Neural cell (in vitro differentiated cells): ENCODE measurements at regions not wholly inside any gene's neighbourhood (a gene's known extent, or its start where the extent isn't known, plus 50 kb on each side); places are given as distances from the start of the nearest gene placed in this dataset.
"Not testable (repeated sequence)": the region's sequence is repeated elsewhere in the genome, so short reads cannot be mapped to it uniquely, and the experiment has no call there.

ENCODE experiments used
- H2AFZ ChIP-seq: fragments of 200-600, 300-800 bp; sonication (generic), shearing (Covaris generic); 2 replicates; pipeline ENCODE4 v1.6.0; 2014; ENCODE audit warnings: low read depth, mild to moderate bottlenecking, antibody characterized with exemption, low read length, moderate library complexity
- H3F3A ChIP-seq: fragments of 200-600 bp; shearing (Covaris generic); 2 replicates; pipeline ENCODE4 v1.6.1; 2016; ENCODE audit warnings: mild to moderate bottlenecking, moderate library complexity, mixed read lengths, antibody characterized with exemption, low read length; ENCODE audit not compliant: insufficient read depth, poor library complexity, severe bottlenecking
- H3K27ac ChIP-seq: fragments of 200-600, 300-800 bp; sonication (generic), shearing (Covaris generic); 2 replicates; pipeline ENCODE4 v1.5.1; 2014; ENCODE audit warnings: mild to moderate bottlenecking, low read length, moderate library complexity
- H3K27me3 ChIP-seq: fragments of 300-800, 200-600 bp; sonication (generic), shearing (Covaris generic); 2 replicates; pipeline ENCODE4 v1.6.0; 2014; ENCODE audit warnings: mild to moderate bottlenecking, low read depth, low read length, moderate library complexity; ENCODE audit not compliant: insufficient read depth
- H3K36me3 ChIP-seq: fragments of 300-800, 200-600 bp; sonication (generic), shearing (Covaris generic); 2 replicates; pipeline ENCODE4 v1.5.1; 2014; ENCODE audit warnings: mild to moderate bottlenecking, antibody characterized with exemption, low read length, moderate library complexity; ENCODE audit not compliant: insufficient read depth
- H3K4me2 ChIP-seq: fragments of 300-800, 200-600 bp; sonication (generic), shearing (Covaris generic); 2 replicates; pipeline ENCODE4 v1.6.0; 2014; ENCODE audit warnings: mild to moderate bottlenecking, low read length
- H3K4me3 ChIP-seq: fragments of 300-800, 200-600 bp; sonication (generic), shearing (Covaris generic); 2 replicates; pipeline ENCODE4 v1.5.1; 2014; ENCODE audit warnings: mild to moderate bottlenecking, low read length, moderate library complexity
- H3K79me2 ChIP-seq: fragments of 200-600 bp; shearing (Covaris generic); replicated peaks from 2 replicates; pipeline ENCODE4 v1.6.0; 2014; ENCODE audit warnings: mild to moderate bottlenecking, low read length, moderate library complexity; ENCODE audit not compliant: insufficient read depth
- H3K9ac ChIP-seq: fragments of 300-800, 200-600 bp; sonication (generic), shearing (Covaris generic); 2 replicates; pipeline ENCODE4 v1.6.1; 2016; ENCODE audit warnings: mild to moderate bottlenecking, low read length, mixed read lengths
- H3K9me2 ChIP-seq: fragments of 200-600 bp; shearing (Covaris generic); 2 replicates; pipeline ENCODE4 v1.6.1; 2016; ENCODE audit warnings: mild to moderate bottlenecking, low read length, mixed read lengths; ENCODE audit not compliant: insufficient read depth
- H3K9me3 ChIP-seq: fragments of 200-600, 300-800 bp; sonication (generic), shearing (Covaris generic); 2 replicates; pipeline ENCODE4 v1.6.1; 2016; ENCODE audit warnings: mild to moderate bottlenecking, mixed run types, low read length, moderate library complexity, mixed read lengths
- H4K20me1 ChIP-seq: fragments of 200-600 bp; shearing (Covaris generic); 2 replicates; pipeline ENCODE4 v1.6.1; 2016; ENCODE audit warnings: mild to moderate bottlenecking, mixed run types; ENCODE audit not compliant: insufficient read depth
- EP300 ChIP-seq: fragments of 450-650 bp; conservative IDR thresholded peaks from 2 replicates; pipeline ENCODE4 v1.6.1; 2014; ENCODE audit warnings: antibody characterized with exemption, mild to moderate bottlenecking, moderate library complexity; ENCODE audit not compliant: poor library complexity, severe bottlenecking
- EZH2 ChIP-seq: fragments of 200-600, 300-800 bp; shearing (Covaris generic), sonication (generic); IDR thresholded peaks from 2 replicates; pipeline ENCODE4 v1.6.1; 2014; ENCODE audit warnings: antibody characterized with exemption, low read length, borderline replicate concordance, mild to moderate bottlenecking; ENCODE audit not compliant: insufficient read depth, poor library complexity, severe bottlenecking
- MXI1 ChIP-seq: fragments of 450-650 bp; conservative IDR thresholded peaks from 2 replicates; pipeline ENCODE4 v1.6.1; 2014; ENCODE audit warnings: antibody characterized with exemption, mild to moderate bottlenecking; ENCODE audit not compliant: poor library complexity, severe bottlenecking
- POLR2AphosphoS5 ChIP-seq: IDR thresholded peaks from 2 replicates; pipeline ENCODE4 v1.6.1; 2012
- RAD21 ChIP-seq: fragments of 450-650 bp; conservative IDR thresholded peaks from 2 replicates; pipeline ENCODE4 v1.6.1; 2014; ENCODE audit warnings: antibody characterized with exemption, mild to moderate bottlenecking, moderate library complexity
- SMC3 ChIP-seq: fragments of 450-650 bp; conservative IDR thresholded peaks from 2 replicates; pipeline ENCODE4 v1.6.1; 2014; ENCODE audit warnings: antibody characterized with exemption, mild to moderate bottlenecking, moderate library complexity; ENCODE audit not compliant: poor library complexity
- TAF1 ChIP-seq: IDR thresholded peaks from 2 replicates; pipeline ENCODE4 v1.6.1; 2012; ENCODE audit warnings: low read depth
- TF ChIP-seq, protein P1 (sequence below): fragments of 450-650 bp; IDR thresholded peaks from 2 replicates; pipeline ENCODE4 v1.5.1; 2014; ENCODE audit warnings: antibody characterized with exemption, mild to moderate bottlenecking, moderate library complexity; ENCODE audit not compliant: poor library complexity, severe bottlenecking
- TF ChIP-seq, protein P2 (sequence below): IDR thresholded peaks from 2 replicates; pipeline ENCODE4 v1.6.1; 2012; ENCODE audit warnings: borderline replicate concordance

DNA sequence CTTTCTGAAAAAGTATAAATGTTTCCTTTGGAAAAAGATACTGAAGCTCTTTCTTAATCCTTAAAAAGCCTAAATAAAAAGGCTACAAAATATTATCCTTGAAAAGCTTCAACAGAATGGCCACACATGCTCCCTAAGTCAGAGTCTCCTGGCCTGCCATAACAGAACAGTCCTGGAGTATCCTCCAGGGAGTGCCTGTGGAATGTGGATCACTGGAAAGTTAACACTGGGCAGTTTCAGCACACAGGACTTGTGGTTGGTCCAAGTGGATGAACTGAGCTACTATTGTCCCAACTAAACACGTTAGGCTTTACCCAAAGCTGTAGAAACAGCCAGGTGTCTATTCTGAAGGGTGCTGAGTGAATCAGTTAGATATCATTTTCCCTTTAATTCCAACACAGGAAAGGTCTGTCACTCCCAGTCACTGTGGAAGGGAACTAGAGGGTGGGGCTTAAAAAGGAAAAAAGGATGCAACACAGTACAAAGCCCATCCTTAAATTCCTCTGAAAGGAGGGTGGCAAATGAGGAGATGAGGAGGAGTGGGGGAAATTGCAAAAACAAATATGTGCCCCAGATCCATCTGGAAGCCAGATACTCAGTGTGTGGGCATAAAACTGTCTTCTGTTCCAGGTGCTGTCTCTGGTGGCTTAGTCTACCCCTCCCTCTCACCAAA lies 196.3 kb upstream of the SPAG17 start:
- no peaks in the 10 kb centered on the region for H3F3A ChIP-seq
- H3K9ac ChIP-seq = no peak overlapping the region
- H3K4me2 ChIP-seq = no peak overlapping the region
- no peaks in the 10 kb centered on the region for H3K27me3 ChIP-seq
- no peaks in the 10 kb centered on the region for H4K20me1 ChIP-seq
- H3K36me3 ChIP-seq = no peaks in the 10 kb centered on the region
- no peak overlapping the region for H3K27ac ChIP-seq
- H3K9me3 ChIP-seq = no peaks in the 10 kb centered on the region
- TF ChIP-seq SMC3 = no peak
- no peak for TF ChIP-seq EP300
- TF ChIP-seq RAD21 = no peak
- no peak for TF ChIP-seq POLR2AphosphoS5
- TF ChIP-seq, protein P1, sequence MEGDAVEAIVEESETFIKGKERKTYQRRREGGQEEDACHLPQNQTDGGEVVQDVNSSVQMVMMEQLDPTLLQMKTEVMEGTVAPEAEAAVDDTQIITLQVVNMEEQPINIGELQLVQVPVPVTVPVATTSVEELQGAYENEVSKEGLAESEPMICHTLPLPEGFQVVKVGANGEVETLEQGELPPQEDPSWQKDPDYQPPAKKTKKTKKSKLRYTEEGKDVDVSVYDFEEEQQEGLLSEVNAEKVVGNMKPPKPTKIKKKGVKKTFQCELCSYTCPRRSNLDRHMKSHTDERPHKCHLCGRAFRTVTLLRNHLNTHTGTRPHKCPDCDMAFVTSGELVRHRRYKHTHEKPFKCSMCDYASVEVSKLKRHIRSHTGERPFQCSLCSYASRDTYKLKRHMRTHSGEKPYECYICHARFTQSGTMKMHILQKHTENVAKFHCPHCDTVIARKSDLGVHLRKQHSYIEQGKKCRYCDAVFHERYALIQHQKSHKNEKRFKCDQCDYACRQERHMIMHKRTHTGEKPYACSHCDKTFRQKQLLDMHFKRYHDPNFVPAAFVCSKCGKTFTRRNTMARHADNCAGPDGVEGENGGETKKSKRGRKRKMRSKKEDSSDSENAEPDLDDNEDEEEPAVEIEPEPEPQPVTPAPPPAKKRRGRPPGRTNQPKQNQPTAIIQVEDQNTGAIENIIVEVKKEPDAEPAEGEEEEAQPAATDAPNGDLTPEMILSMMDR = no peak
- no peak for TF ChIP-seq EZH2
- TF ChIP-seq, protein P2, sequence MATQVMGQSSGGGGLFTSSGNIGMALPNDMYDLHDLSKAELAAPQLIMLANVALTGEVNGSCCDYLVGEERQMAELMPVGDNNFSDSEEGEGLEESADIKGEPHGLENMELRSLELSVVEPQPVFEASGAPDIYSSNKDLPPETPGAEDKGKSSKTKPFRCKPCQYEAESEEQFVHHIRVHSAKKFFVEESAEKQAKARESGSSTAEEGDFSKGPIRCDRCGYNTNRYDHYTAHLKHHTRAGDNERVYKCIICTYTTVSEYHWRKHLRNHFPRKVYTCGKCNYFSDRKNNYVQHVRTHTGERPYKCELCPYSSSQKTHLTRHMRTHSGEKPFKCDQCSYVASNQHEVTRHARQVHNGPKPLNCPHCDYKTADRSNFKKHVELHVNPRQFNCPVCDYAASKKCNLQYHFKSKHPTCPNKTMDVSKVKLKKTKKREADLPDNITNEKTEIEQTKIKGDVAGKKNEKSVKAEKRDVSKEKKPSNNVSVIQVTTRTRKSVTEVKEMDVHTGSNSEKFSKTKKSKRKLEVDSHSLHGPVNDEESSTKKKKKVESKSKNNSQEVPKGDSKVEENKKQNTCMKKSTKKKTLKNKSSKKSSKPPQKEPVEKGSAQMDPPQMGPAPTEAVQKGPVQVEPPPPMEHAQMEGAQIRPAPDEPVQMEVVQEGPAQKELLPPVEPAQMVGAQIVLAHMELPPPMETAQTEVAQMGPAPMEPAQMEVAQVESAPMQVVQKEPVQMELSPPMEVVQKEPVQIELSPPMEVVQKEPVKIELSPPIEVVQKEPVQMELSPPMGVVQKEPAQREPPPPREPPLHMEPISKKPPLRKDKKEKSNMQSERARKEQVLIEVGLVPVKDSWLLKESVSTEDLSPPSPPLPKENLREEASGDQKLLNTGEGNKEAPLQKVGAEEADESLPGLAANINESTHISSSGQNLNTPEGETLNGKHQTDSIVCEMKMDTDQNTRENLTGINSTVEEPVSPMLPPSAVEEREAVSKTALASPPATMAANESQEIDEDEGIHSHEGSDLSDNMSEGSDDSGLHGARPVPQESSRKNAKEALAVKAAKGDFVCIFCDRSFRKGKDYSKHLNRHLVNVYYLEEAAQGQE = no peak
- TF ChIP-seq MXI1 = no peak
- TF ChIP-seq TAF1 = no peak
- no peaks in the 10 kb centered on the region for H3K79me2 ChIP-seq
- H3K9me2 ChIP-seq = no peaks in the 10 kb centered on the region
- H3K4me3 ChIP-seq = no peak overlapping the region
- no peak overlapping the region for H2AFZ ChIP-seq

DNA sequence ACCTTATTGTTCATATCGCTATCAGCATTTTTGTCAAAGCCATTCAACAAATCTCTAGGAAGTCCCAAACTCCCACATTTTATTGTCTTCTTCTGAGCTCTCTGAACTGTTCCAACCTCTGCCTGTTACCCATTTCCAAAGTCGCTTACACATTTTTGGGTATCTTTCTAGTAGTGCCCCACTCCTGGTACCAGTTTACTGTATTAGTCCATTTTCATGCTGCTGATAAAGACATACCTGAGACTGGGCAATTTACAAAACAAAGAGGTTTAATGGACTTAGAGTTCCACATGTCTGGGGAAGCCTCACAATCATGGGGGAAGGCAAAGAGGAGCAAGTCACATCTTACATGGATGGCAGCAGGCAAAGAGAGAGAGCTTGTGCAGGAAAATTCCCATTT lies 192.2 kb upstream of the SPAG17 start:
- H3K27me3 ChIP-seq, H3K9me3 ChIP-seq, H3K4me2 ChIP-seq, H3K27ac ChIP-seq, H4K20me1 ChIP-seq, H3K4me3 ChIP-seq, H2AFZ ChIP-seq, H3F3A ChIP-seq, H3K9me2 ChIP-seq, H3K79me2 ChIP-seq, H3K36me3 ChIP-seq, H3K9ac ChIP-seq: not testable (repeated sequence)

DNA sequence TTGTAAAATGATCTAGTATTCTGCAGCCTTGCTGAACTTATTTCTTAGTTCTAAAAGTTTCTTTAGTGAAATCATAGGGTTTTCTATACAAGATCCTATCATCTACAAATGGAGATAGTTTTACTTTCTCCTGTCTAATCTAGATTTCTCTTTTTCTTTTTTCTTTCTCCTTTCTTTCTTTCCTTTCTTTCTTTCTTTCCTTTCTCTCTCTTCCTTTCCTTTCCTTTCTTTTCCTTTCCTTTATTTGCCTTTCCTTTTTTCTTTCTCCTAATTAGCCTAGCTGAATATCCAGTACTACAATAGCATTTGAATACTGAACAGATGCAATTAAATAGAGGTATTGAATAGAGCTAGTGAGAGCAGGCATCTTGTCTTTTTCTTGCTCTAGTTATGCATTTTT lies 186.6 kb upstream of the SPAG17 start:
- Histone ChIP-seq H2AFZ (no peak overlapping the region), H3K79me2 (no peaks in the 10 kb centered on the region), H4K20me1 (no peaks in the 10 kb centered on the region), H3K27me3 (no peaks in the 10 kb centered on the region), H3K36me3 (no peaks in the 10 kb centered on the region), H3K4me3 (no peak overlapping the region), H3K9ac (no peak overlapping the region), H3K9me3 (no peaks in the 10 kb centered on the region), H3F3A (no peaks in the 10 kb centered on the region), H3K9me2 (no peaks in the 10 kb centered on the region), H3K4me2 (no peak overlapping the region), H3K27ac (no peak overlapping the region)
- TF ChIP-seq RAD21 (no peak), TAF1 (no peak), POLR2AphosphoS5 (no peak), EZH2 (no peak), SMC3 (no peak), MXI1 (no peak), EP300 (no peak)
- TF ChIP-seq, protein P2 = no peak
- TF ChIP-seq, protein P1 = no peak
